OCI-LY1 (cell line): ENCODE measurements at regions not wholly inside any gene's neighbourhood (a gene's known extent, or its start where the extent isn't known, plus 50 kb on each side); places are given as distances from the start of the nearest gene placed in this dataset.

Source experiments
- H2AFZ ChIP-seq: fragments of 200-600 bp; sonication (generic), shearing (Covaris generic); 2 replicates; pipeline ENCODE4 v1.6.0; 2014; ENCODE audit warnings: antibody characterized with exemption, mild to moderate bottlenecking, low read length
- H3F3A ChIP-seq: fragments of 200-600 bp; sonication (generic), shearing (Covaris generic); 2 replicates; pipeline ENCODE4 v1.6.0; 2014; ENCODE audit warnings: mild to moderate bottlenecking, antibody characterized with exemption, low read length, moderate library complexity; ENCODE audit not compliant: insufficient read depth
- H3K27ac ChIP-seq: fragments of 200-600 bp; sonication (generic); 2 replicates; pipeline ENCODE4 v1.5.1; 2014; ENCODE audit warnings: low read length, mixed run types, mild to moderate bottlenecking, low read depth; ENCODE audit not compliant: poor library complexity, severe bottlenecking
- H3K27me3 ChIP-seq: fragments of 200-600 bp; sonication (generic); 2 replicates; pipeline ENCODE4 v1.6.0; 2014; ENCODE audit warnings: antibody characterized with exemption, mild to moderate bottlenecking, low read length, moderate library complexity; ENCODE audit not compliant: insufficient read depth
- H3K36me3 ChIP-seq: fragments of 200-600 bp; sonication (generic); 2 replicates; pipeline ENCODE4 v1.6.1; 2014; ENCODE audit warnings: mild to moderate bottlenecking, antibody characterized with exemption, low read length, moderate library complexity, mixed read lengths; ENCODE audit not compliant: insufficient read depth
- H3K4me1 ChIP-seq: fragments of 200-600 bp; sonication (generic); 2 replicates; pipeline ENCODE4 v1.5.1; 2014; ENCODE audit warnings: mild to moderate bottlenecking, low read length, moderate library complexity; ENCODE audit not compliant: insufficient read depth, severe bottlenecking
- H3K4me2 ChIP-seq: fragments of 200-600 bp; sonication (generic), shearing (Covaris generic); 2 replicates; pipeline ENCODE4 v1.6.1; 2014; ENCODE audit warnings: low read length
- H3K4me3 ChIP-seq: fragments of 200-600 bp; sonication (generic); 2 replicates; pipeline ENCODE4 v1.5.1; 2014; ENCODE audit warnings: low read length, low read depth, mild to moderate bottlenecking, mixed read lengths; ENCODE audit not compliant: poor library complexity, severe bottlenecking
- H3K79me2 ChIP-seq: fragments of 200-600 bp; shearing (Covaris generic); 2 replicates; pipeline ENCODE4 v1.6.1; 2016; ENCODE audit warnings: mixed run types, low read length, mixed read lengths; ENCODE audit not compliant: insufficient read depth
- H3K9ac ChIP-seq: fragments of 200-600 bp; sonication (generic), shearing (Covaris generic); 2 replicates; pipeline ENCODE4 v1.6.1; 2014; ENCODE audit warnings: mild to moderate bottlenecking, low read length, mixed read lengths
- H3K9me2 ChIP-seq: fragments of 200-600 bp; sonication (generic), shearing (Covaris generic); 2 replicates; pipeline ENCODE4 v1.6.1; 2014; ENCODE audit warnings: low read depth, mild to moderate bottlenecking, low read length, mixed read lengths
- H3K9me3 ChIP-seq: fragments of 200-600 bp; shearing (Covaris generic); 2 replicates; pipeline ENCODE4 v1.6.1; 2014; ENCODE audit warnings: low read length, mixed read lengths
- H4K20me1 ChIP-seq: fragments of 200-600 bp; sonication (generic), shearing (Covaris generic); 2 replicates; pipeline ENCODE4 v1.6.0; 2016; ENCODE audit warnings: mild to moderate bottlenecking, low read length; ENCODE audit not compliant: insufficient read depth
- EZH2 ChIP-seq: fragments of 200-600 bp; sonication (generic), shearing (Covaris generic); IDR thresholded peaks from 2 replicates; pipeline ENCODE4 v1.8.0; 2017; ENCODE audit warnings: borderline replicate concordance, mixed run types, mild to moderate bottlenecking, antibody characterized with exemption, low read length, moderate library complexity, mixed read lengths
- TF ChIP-seq, protein P1 (sequence below): fragments of 200-600 bp; sonication (generic), shearing (Covaris generic); IDR thresholded peaks from 2 replicates; pipeline ENCODE4 v1.5.1; 2017; ENCODE audit warnings: mild to moderate bottlenecking, antibody characterized with exemption, low read length, moderate library complexity, mixed read lengths

GRCh38 chr11:90274362-90274761 is 51.5 kb upstream of the CHORDC1 start:
- H3K79me2 ChIP-seq, result no peaks in the 10 kb centered on the region
- H3K9ac ChIP-seq, result no peak overlapping the region
- H2AFZ ChIP-seq, result no peak overlapping the region
- no peaks in the 10 kb centered on the region for H3K9me2 ChIP-seq
- no peaks in the 10 kb centered on the region for H3K27me3 ChIP-seq
- H3K9me3 ChIP-seq, result no peaks in the 10 kb centered on the region
- H3K4me1 ChIP-seq, result no peaks in the 10 kb centered on the region
- no peaks in the 10 kb centered on the region for H3K36me3 ChIP-seq
- no peaks in the 10 kb centered on the region for H3F3A ChIP-seq
- no peak overlapping the region for H3K4me2 ChIP-seq
- H3K4me3 ChIP-seq, result no peak overlapping the region
- TF ChIP-seq, protein P1, sequence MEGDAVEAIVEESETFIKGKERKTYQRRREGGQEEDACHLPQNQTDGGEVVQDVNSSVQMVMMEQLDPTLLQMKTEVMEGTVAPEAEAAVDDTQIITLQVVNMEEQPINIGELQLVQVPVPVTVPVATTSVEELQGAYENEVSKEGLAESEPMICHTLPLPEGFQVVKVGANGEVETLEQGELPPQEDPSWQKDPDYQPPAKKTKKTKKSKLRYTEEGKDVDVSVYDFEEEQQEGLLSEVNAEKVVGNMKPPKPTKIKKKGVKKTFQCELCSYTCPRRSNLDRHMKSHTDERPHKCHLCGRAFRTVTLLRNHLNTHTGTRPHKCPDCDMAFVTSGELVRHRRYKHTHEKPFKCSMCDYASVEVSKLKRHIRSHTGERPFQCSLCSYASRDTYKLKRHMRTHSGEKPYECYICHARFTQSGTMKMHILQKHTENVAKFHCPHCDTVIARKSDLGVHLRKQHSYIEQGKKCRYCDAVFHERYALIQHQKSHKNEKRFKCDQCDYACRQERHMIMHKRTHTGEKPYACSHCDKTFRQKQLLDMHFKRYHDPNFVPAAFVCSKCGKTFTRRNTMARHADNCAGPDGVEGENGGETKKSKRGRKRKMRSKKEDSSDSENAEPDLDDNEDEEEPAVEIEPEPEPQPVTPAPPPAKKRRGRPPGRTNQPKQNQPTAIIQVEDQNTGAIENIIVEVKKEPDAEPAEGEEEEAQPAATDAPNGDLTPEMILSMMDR, result no peak
- TF ChIP-seq EZH2, result no peak
- H4K20me1 ChIP-seq, result no peaks in the 10 kb centered on the region
- no peak overlapping the region for H3K27ac ChIP-seq
